ENCODE measurements at regions not wholly inside any gene's neighbourhood (a gene's known extent, or its start where the extent isn't known, plus 50 kb on each side); places are given as distances from the start of the nearest gene placed in this dataset.

DNA sequence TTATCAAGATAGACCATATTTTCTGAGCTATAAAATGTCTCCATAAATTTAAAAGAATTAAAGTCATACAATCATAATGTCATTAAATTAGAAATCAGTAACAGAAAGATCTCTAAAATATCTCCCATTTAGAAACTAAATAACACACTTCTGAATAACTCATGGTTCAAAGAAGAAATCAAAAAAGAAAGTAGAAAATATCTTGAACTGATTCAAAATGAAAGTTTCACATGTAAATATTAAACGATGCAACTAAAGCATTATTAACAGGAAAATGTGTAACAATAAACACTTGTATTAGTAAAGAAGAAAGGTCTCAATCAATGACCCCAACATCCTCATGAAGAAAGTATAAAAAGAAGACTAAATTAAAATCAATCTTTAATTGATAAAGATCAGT is 50.5 kb upstream of the PZP start:
- TF ChIP-seq, protein P1, sequence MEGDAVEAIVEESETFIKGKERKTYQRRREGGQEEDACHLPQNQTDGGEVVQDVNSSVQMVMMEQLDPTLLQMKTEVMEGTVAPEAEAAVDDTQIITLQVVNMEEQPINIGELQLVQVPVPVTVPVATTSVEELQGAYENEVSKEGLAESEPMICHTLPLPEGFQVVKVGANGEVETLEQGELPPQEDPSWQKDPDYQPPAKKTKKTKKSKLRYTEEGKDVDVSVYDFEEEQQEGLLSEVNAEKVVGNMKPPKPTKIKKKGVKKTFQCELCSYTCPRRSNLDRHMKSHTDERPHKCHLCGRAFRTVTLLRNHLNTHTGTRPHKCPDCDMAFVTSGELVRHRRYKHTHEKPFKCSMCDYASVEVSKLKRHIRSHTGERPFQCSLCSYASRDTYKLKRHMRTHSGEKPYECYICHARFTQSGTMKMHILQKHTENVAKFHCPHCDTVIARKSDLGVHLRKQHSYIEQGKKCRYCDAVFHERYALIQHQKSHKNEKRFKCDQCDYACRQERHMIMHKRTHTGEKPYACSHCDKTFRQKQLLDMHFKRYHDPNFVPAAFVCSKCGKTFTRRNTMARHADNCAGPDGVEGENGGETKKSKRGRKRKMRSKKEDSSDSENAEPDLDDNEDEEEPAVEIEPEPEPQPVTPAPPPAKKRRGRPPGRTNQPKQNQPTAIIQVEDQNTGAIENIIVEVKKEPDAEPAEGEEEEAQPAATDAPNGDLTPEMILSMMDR (IDR thresholded peaks at IDR 0.05; ENCODE audit: low read depth, low read length) = no peak
- no peak for TF ChIP-seq EZH2phosphoT487 (IDR thresholded peaks at IDR 0.05; ENCODE audit: low read depth)
